Heart left ventricle (tissue), 16 donors: ENCODE measurements at regions not wholly inside any gene's neighbourhood (a gene's known extent, or its start where the extent isn't known, plus 50 kb on each side); places are given as distances from the start of the nearest gene placed in this dataset.

ENCODE experiments used
- ATAC-seq, 4 donors: fragments of 200-7000 bp; cut with Tn5 transposase; one replicate each; pipeline ENCODE4 v1.9.1; 2020 to 2022; ENCODE audit warnings: moderate library complexity in 4 of 4, mild to moderate bottlenecking in 3 of 4, moderate number of reproducible peaks in 1 of 4
- DNase-seq, 5 donors: peaks; one replicate each; pipeline ENCODE4 v3.0.0-alpha.2; 2020
- H3K27ac ChIP-seq, 12 donors: fragments of 200-600 bp; sonication (generic) in 4 of 12; one replicate each; pipeline versions ENCODE4 v1.5.0 to v1.8.0; 2016 to 2022; ENCODE audit warnings: mild to moderate bottlenecking in 2 of 12
- H3K27me3 ChIP-seq, 9 donors: fragments of 200-600 bp; sonication (generic) in 2 of 9; one replicate each; pipeline versions ENCODE4 v1.5.1 to v1.8.0; 2016 to 2022; ENCODE audit warnings: mild to moderate bottlenecking in 3 of 9
- H3K36me3 ChIP-seq, 9 donors: fragments of 200-600 bp; sonication (generic) in 2 of 9; one replicate each; pipeline versions ENCODE4 v1.5.0 to v1.8.0; 2018 to 2022; ENCODE audit warnings: mild to moderate bottlenecking in 2 of 9
- H3K4me1 ChIP-seq, 12 donors: fragments of 200-600 bp; sonication (generic) in 4 of 12; one replicate each; pipeline versions ENCODE4 v1.5.0 to v1.8.0; 2016 to 2022; ENCODE audit warnings: mild to moderate bottlenecking in 3 of 12
- H3K4me3 ChIP-seq, 12 donors: fragments of 200-600 bp; sonication (generic) in 4 of 12; one replicate each; pipeline versions ENCODE4 v1.5.0 to v1.8.0; 2017 to 2022; ENCODE audit warnings: mild to moderate bottlenecking in 9 of 12, moderate library complexity in 4 of 12
- H3K9me3 ChIP-seq, 12 donors: fragments of 200-600 bp; sonication (generic) in 4 of 12; one replicate each; pipeline versions ENCODE4 v1.5.0 to v1.8.0; 2016 to 2022; ENCODE audit warnings: mild to moderate bottlenecking in 1 of 12
- POLR2A ChIP-seq, 2 donors: fragments of 450-650 bp; IDR thresholded peaks; one replicate each; pipeline ENCODE4 v1.6.1; 2017; ENCODE audit warnings: antibody characterized with exemption in 2 of 2, mild to moderate bottlenecking in 2 of 2, moderate library complexity in 2 of 2
- WGBS, 4 donors: extraction: QIAGEN DNeasy Blood & Tissue Kit in 2 of 4; methylation state at CpG; one replicate each; pipeline versions ENCODE4 v1.1.5 to v1.1.7; 2013 to 2018; 5-methylcytosine and 5-hydroxymethylcytosine counted together
- intact Hi-C, 10 donors: fragments of 100-400 bp; cut with DNase I; formaldehyde crosslinking; loops; one replicate each; pipeline versions ENCODE4 v1.11.1 to v1.14.2; 2022
- TF ChIP-seq, protein P1 (sequence below), 12 donors: fragments of 200-600 bp; sonication (generic) in 4 of 12; IDR thresholded peaks; one replicate each; pipeline versions ENCODE4 v1.5.0 to v1.8.0; 2018 to 2022; ENCODE audit warnings: antibody characterized with exemption in 12 of 12, mild to moderate bottlenecking in 5 of 12
- donor health status: ischemic (EF 13 %, LVEDD 7.1; RV severe dilation, severe dysfunction).
- donor health status: healthy with polysubstance abuse.
- donor health status: DM: no; HTN: yes; CAD: no.
- donor health status: DM: no; HTN: no; CAD: no.
- donor health status: ischemic (EF 25% LVEDD 6.9; RV normal size, moderate dysfunction).
- donor health status: ischemic (EF 25% LVEDD 5.7; RV mildly dilated, moderate dysfunction).
- donor health status: healthy.
- donor health status: DM: yes; HTN: yes; CAD: no.
- donor health status: ischemic (EF 35%, LVEDD 5.7; RV mildly dilated, moderate dysfunction).
- donor health status: nonischemic (EF 11% LVEDD 7.7; RV severe dilation, severe dysfunction).
- donor health status: DM: yes; HTN: yes; CAD: no.
- donor health status: PGD.
- donor health status: ischemic (EF 29% LVEDD 5.4; RV normal size, mild dysfunction).
- donor health status: nonischemic (EF 23%, LVEDD 6.1; RV moderate dilation, normal function).

DNA sequence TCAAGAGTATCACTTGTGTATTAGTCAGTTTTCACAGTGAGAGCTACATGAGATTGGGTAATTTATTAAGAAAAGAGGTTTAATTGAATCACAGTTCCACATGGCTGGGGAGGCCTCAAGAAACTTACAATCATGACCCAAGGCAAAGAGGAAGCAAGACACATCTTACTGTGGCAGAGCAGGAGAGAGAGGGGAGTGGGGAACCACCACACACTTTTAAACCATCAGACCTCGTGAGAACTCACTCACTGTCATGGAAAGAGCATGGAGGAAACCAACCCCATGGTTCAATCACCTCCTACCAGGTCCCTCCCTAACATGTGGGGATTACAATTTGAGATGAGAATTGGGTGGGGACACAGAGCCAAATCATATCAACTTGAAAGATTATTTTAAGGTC is 522.9 kb downstream of the FLRT2 start:
- intact Hi-C loops, result no loop called here
- Histone ChIP-seq H3K36me3 (no peaks in the 10 kb centered on the region), H3K4me1 (no peaks in the 10 kb centered on the region), H3K9me3 (no peaks in the 10 kb centered on the region), H3K27me3 (no peaks in the 10 kb centered on the region), H3K4me3 (no peak overlapping the region), H3K27ac (no peak overlapping the region)
- ATAC-seq (no peak), DNase-seq (no peak)
- WGBS, 4 donors, result 64 to 86% (median 76%) methylated on average over 1 of the region's 1 CpG
- TF ChIP-seq, protein P1, sequence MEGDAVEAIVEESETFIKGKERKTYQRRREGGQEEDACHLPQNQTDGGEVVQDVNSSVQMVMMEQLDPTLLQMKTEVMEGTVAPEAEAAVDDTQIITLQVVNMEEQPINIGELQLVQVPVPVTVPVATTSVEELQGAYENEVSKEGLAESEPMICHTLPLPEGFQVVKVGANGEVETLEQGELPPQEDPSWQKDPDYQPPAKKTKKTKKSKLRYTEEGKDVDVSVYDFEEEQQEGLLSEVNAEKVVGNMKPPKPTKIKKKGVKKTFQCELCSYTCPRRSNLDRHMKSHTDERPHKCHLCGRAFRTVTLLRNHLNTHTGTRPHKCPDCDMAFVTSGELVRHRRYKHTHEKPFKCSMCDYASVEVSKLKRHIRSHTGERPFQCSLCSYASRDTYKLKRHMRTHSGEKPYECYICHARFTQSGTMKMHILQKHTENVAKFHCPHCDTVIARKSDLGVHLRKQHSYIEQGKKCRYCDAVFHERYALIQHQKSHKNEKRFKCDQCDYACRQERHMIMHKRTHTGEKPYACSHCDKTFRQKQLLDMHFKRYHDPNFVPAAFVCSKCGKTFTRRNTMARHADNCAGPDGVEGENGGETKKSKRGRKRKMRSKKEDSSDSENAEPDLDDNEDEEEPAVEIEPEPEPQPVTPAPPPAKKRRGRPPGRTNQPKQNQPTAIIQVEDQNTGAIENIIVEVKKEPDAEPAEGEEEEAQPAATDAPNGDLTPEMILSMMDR (IDR thresholded peaks at IDR 0.05), result no peak
- no peak for TF ChIP-seq POLR2A (IDR thresholded peaks at IDR 0.05)

- H3K4me1 ChIP-seq, result no peaks in the 10 kb centered on the region
- no peaks in the 10 kb centered on the region for H3K27me3 ChIP-seq
- no peak for ATAC-seq
- peaks cover 0 to 3% (median 0%) of the 10 kb centered on the region in 12 donors for H3K9me3 ChIP-seq
- H3K36me3 ChIP-seq, result no peaks in the 10 kb centered on the region
- WGBS, 4 donors, result 87 to 91% (median 90%) methylated on average over 5 of the region's 5 CpGs
- no peak for TF ChIP-seq POLR2A (IDR thresholded peaks at IDR 0.05)
- TF ChIP-seq, protein P1 (IDR thresholded peaks at IDR 0.05), result no peak
- no peak for DNase-seq
- H3K4me3 ChIP-seq, result no peak overlapping the region
- intact Hi-C loops, result no loop called here
- no peak overlapping the region for H3K27ac ChIP-seq
These were observed 520.8 kb downstream of the FLRT2 start for GRCh38 chr14:86050757-86051156.

GRCh38 chr14:86050072-86050683 is 520.2 kb downstream of the FLRT2 start:
- intact Hi-C loops, result no loop called here
- H3K36me3 ChIP-seq, result no peaks in the 10 kb centered on the region

DNA sequence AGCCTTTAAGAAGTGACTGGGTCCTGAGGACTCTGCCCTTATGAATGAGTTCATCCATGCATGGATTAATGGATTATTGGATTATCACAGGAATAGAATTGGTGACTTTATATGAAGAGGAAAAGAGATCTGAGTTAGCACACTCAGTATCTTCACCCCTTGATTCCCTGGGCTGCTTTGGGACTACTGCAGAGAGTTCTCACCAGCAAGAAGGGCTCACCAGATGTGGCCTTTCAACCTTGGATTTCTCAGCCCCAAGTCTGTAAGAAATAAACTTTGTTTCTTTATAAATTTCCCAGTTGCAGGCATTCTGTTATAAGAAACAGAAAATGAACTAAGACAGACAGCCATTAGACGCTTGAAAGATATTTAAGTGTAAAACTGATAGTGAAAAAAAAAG is 509.2 kb downstream of the FLRT2 start:
- Histone ChIP-seq H3K4me1 (no peaks in the 10 kb centered on the region), H3K27me3 (no peaks in the 10 kb centered on the region), H3K27ac (no peak overlapping the region), H3K36me3 (no peaks in the 10 kb centered on the region), H3K4me3 (no peak overlapping the region), H3K9me3 (peaks cover 0 to 17% (median 0%) of the 10 kb centered on the region in 12 donors)
- TF ChIP-seq, protein P1 (IDR thresholded peaks at IDR 0.05), result no peak
- TF ChIP-seq POLR2A (IDR thresholded peaks at IDR 0.05), result no peak
- ATAC-seq (no peak), DNase-seq (no peak)
- intact Hi-C loops, result no loop called here
- WGBS, 4 donors, result 80 to 91% (median 84%) methylated on average over 1 of the region's 1 CpG

More at GRCh38 chr14:86050072-86050683, 520.2 kb downstream of the FLRT2 start:
- 69 to 81% (median 78%) methylated on average over 2 of the region's 2 CpGs for WGBS, 4 donors
- no peak for TF ChIP-seq POLR2A (IDR thresholded peaks at IDR 0.05)
- TF ChIP-seq, protein P1 (IDR thresholded peaks at IDR 0.05), result no peak
- Histone ChIP-seq H3K4me1 (no peaks in the 10 kb centered on the region), H3K4me3 (no peak overlapping the region), H3K27me3 (no peaks in the 10 kb centered on the region), H3K9me3 (peaks cover 0 to 5% (median 0%) of the 10 kb centered on the region in 12 donors), H3K27ac (no peak overlapping the region)
- ATAC-seq (no peak), DNase-seq (no peak)
